Glutamatergic neuron (in vitro differentiated cells): ENCODE measurements at regions not wholly inside any gene's neighbourhood (a gene's known extent, or its start where the extent isn't known, plus 50 kb on each side); places are given as distances from the start of the nearest gene placed in this dataset.

Experiments used
- DNase-seq: peaks from one replicate; pipeline ENCODE4 v3.0.0; 2022
- H3K27ac Mint-ChIP-seq: one replicate; pipeline ENCODE4 v1.8.0; 2020; ENCODE audit warnings: mild to moderate bottlenecking, mixed read lengths, inconsistent platforms; ENCODE audit not compliant: unreplicated experiment
- H3K27me3 Mint-ChIP-seq: one replicate; pipeline ENCODE4 v1.8.0; 2020; ENCODE audit warnings: mild to moderate bottlenecking, moderate library complexity, mixed read lengths, inconsistent platforms; ENCODE audit not compliant: unreplicated experiment
- H3K36me3 Mint-ChIP-seq: one replicate; pipeline ENCODE4 v1.8.0; 2020; ENCODE audit warnings: mild to moderate bottlenecking, mixed read lengths, inconsistent platforms; ENCODE audit not compliant: unreplicated experiment
- H3K4me1 Mint-ChIP-seq: one replicate; pipeline ENCODE4 v1.8.0; 2020; ENCODE audit warnings: mild to moderate bottlenecking, low read depth, mixed read lengths, inconsistent platforms; ENCODE audit not compliant: unreplicated experiment
- H3K4me3 Mint-ChIP-seq: one replicate; pipeline ENCODE4 v1.8.0; 2020; ENCODE audit warnings: mild to moderate bottlenecking, mixed read lengths, inconsistent platforms; ENCODE audit not compliant: unreplicated experiment
- H3K9me3 Mint-ChIP-seq: one replicate; pipeline ENCODE4 v1.8.0; 2020; ENCODE audit warnings: mild to moderate bottlenecking, moderate library complexity, mixed read lengths, inconsistent platforms; ENCODE audit not compliant: unreplicated experiment
- CTCF ChIP-seq: fragments of 200-600 bp; sonication (generic); IDR thresholded peaks from one replicate; pipeline ENCODE4 v1.5.0; 2021; ENCODE audit not compliant: partially characterized antibody, unreplicated experiment

- Mint-ChIP-seq H3K4me1 (no peaks in the 10 kb centered on the region), H3K27me3 (no peaks in the 10 kb centered on the region), H3K36me3 (no peaks in the 10 kb centered on the region), H3K9me3 (no peaks in the 10 kb centered on the region), H3K27ac (no peak overlapping the region), H3K4me3 (no peak overlapping the region)
- DNase-seq, result no peak
- no peak for TF ChIP-seq CTCF
Observed at GRCh38 chr5:144864118-144864517, 693.4 kb downstream of the KCTD16 start.

GRCh38 chr5:144857454-144857853, 686.8 kb downstream of the KCTD16 start:
- Mint-ChIP-seq H3K9me3 (no peaks in the 10 kb centered on the region), H3K4me3 (no peak overlapping the region), H3K27ac (no peak overlapping the region), H3K4me1 (no peaks in the 10 kb centered on the region), H3K27me3 (no peaks in the 10 kb centered on the region), H3K36me3 (no peaks in the 10 kb centered on the region)
- no peak for TF ChIP-seq CTCF
- no peak for DNase-seq

- H3K36me3 Mint-ChIP-seq, result no peaks in the 10 kb centered on the region
- TF ChIP-seq CTCF, result no peak
Observed at GRCh38 chr5:144844086-144844485, 673.4 kb downstream of the KCTD16 start.

GRCh38 chr5:144832416-144832815, 661.7 kb downstream of the KCTD16 start:
- H3K27ac Mint-ChIP-seq, result no peak overlapping the region

More at GRCh38 chr5:144844086-144844485, 673.4 kb downstream of the KCTD16 start:
- no peaks in the 10 kb centered on the region for H3K27me3 Mint-ChIP-seq
- H3K4me1 Mint-ChIP-seq, result no peaks in the 10 kb centered on the region
- H3K27ac Mint-ChIP-seq, result no peak overlapping the region
- H3K9me3 Mint-ChIP-seq, result no peaks in the 10 kb centered on the region
- DNase-seq, result no peak
- no peak overlapping the region for H3K4me3 Mint-ChIP-seq

GRCh38 chr5:144831650-144832049, 661.0 kb downstream of the KCTD16 start:
- Mint-ChIP-seq H3K27ac (no peak overlapping the region), H3K4me3 (no peak overlapping the region), H3K9me3 (no peaks in the 10 kb centered on the region), H3K27me3 (no peaks in the 10 kb centered on the region), H3K4me1 (no peaks in the 10 kb centered on the region), H3K36me3 (no peaks in the 10 kb centered on the region)
- TF ChIP-seq CTCF, result no peak
- DNase-seq, result no peak

More at GRCh38 chr5:144832416-144832815, 661.7 kb downstream of the KCTD16 start:
- Mint-ChIP-seq H3K4me3 (no peak overlapping the region), H3K27me3 (no peaks in the 10 kb centered on the region), H3K9me3 (no peaks in the 10 kb centered on the region), H3K36me3 (no peaks in the 10 kb centered on the region), H3K4me1 (no peaks in the 10 kb centered on the region)
- no peak for DNase-seq
- no peak for TF ChIP-seq CTCF
